UCSD-AML1 (cell line): ENCODE measurements at regions not wholly inside any gene's neighbourhood (a gene's known extent, or its start where the extent isn't known, plus 50 kb on each side); places are given as distances from the start of the nearest gene placed in this dataset.
A peak's percentile ranks its signal among the peaks of the same experiment; 100 is the strongest.

ENCODE experiments used
- DNase-seq: peaks from one replicate; lab custom pipeline; 2025; ENCODE audit not compliant: unreplicated experiment; lab: John Stamatoyannopoulos, UW

DNA sequence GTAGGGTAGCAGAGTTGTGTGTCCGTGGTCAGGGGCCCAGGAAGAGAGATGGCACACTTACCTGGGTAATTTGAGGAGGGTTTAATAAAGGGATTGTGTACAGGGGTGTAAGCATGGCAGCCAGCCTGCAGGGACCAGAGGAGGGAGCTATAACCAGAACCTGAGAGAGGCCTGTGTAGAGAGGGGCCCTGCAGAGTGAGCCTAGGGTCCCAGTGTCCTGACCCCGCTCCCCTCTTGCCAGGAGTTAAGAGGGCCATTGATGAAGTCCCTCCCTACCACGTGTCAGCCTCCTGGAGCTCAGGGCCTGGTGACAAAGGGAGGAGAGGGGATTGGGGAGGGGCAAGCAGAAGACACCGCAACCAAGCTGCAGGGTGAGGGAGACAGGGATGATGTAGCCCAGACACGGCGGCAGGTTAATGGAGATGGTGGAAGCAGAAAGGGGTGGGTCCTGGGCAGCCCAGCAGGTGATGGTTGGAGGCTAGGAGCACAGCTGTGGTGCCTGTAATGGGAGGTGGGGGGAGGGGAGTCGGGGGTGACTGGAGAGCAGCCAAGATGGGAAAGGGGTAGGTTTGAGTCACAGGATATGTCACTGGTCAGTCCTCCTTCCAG lies 165.4 kb upstream of the TOPAZ1 start:
- no peak for DNase-seq

DNA sequence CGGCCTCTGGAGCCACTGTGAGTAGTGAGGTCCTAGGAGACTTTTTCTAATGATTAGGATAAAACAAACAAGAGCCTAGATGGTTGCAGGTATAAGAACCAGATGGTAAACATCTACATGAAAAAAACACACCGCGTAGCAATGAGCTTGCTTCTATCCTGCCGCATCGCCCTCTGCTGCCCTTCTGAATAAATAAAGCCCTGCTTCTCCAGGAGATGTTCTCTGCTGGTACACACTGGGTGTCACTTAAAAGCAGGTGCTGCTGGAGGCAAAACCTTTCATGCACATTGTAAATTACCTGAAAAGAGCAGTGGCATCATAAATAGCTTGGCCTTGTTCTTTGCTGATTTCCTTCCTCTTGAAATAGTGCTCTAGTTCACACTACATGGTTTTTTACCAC lies 164.4 kb upstream of the TOPAZ1 start:
- no peak for DNase-seq

DNA sequence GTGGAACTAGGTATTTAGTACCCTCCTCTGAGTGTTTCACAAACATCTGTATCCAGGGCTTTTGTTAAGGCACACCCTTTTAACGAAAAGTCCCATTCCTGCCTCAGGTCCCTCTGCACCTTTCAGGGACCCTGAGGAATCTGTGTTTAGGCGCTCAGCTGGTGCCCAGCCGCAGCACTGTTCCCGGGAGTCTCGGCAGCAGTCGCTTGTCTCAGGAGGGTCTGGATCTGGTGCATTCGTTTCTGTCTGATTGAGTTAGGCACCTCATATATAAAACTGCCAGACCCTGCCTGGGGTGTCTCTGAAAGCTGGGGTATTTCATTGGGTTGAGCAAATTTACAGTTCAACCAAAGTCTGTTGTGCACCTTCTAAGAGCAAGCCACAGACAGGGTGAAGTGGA lies 162.8 kb upstream of the TOPAZ1 start:
- DNase-seq: no peak

DNA sequence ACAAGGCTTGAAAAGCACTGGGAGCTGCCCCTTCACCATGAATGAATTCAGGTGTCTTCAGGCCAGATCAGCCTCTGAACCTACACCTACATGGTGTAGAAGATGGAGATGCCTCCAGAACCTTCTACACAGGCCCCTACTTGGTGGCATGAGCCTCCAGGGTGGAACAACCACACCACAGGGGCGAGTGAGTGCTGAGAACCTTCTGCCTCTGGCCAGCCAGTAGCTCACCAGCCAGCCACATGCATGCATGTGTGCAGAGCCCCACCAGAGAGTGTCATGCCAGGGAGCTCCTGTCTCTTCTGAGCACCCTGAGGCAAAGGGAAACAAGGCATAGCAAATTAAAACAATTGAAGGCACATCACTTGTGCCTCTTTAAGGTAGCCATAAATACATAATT lies 161.8 kb upstream of the TOPAZ1 start:
- DNase-seq: no peak

DNA sequence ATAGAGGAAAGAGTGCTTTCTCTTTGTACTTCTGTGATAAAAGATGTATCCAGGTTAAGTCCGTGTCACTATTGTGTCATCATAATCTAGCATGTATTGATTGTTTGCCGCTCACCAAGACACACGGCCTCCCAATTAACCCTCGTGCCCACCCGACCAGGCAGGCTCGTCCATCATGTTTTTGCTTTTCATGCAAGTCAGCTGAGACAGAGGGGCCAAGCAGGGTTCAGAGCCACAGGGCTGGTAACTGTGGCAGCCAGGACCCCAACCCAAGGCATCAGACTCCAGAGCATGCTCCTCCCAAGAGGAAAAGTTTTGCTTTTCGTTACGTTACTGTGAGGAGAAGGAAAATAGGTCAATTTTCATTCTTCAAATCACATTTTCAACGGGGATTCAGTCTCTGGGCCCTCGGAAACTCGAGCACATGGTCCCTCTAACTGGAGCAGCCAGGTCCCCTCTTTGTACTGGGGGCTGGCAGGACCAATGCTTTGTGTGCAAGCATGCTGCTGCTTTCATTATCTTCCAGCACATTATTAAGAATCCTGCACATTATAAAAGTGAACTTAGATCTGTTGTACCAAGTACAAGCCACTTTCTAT lies 161.1 kb upstream of the TOPAZ1 start:
- DNase-seq: no peak

DNA sequence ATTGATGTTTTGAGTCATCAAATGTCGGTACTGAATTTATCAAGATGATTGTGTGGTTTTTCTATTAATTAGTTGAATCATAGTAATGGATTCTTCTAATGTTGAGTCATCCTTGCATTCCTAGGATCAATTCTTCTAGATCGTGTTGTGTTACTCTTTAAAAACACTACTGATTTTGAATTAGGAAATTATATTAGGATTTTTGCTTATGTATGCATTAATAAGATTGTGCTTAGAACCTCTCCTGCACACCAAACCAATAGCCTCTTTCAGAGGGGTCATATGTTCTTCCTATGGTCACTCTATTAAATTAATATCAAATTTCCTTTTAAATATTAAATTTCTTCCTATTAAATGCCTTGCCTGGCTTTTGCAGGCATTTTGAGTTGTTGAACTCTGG lies 151.7 kb upstream of the TOPAZ1 start:
- DNase-seq: no peak

DNA sequence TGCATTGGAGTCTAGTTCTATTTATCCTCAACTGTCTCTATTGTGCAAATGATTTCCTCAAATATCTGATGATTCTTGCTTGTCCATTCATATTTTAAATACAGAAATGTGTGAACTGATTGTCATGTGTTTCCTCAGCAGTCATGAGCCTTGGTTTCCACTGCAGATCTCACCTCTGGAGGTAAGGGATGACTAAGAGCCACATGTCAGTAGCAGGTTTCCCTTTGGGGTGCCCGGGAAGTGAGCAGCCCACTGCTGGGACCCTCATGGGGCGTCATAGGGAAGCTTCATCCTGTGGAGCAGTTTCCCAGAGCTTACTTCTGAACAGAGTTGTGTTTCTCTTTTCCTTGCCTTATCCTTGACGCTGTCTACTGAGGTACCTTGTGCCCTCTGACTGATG lies 149.2 kb upstream of the TOPAZ1 start:
- DNase-seq: no peak

DNA sequence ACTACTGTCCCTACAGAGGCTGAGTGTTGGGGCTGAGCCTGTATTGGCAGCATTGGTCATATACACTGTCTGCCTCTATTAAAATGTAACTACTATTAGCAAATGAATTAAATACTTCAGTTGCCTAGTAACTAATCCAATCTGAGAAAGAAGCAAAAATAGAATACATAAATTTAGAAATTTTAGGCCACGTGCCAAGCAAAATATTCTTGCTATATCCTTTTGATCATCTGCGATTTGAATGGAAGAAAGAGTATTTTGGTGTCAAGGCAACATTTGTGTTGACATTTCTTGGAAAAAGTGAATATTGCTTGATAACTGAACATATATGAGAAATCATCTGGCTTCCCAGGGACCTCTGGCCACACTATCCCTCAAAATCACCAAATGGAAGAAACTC lies 148.2 kb upstream of the TOPAZ1 start:
- DNase-seq: no peak

DNA sequence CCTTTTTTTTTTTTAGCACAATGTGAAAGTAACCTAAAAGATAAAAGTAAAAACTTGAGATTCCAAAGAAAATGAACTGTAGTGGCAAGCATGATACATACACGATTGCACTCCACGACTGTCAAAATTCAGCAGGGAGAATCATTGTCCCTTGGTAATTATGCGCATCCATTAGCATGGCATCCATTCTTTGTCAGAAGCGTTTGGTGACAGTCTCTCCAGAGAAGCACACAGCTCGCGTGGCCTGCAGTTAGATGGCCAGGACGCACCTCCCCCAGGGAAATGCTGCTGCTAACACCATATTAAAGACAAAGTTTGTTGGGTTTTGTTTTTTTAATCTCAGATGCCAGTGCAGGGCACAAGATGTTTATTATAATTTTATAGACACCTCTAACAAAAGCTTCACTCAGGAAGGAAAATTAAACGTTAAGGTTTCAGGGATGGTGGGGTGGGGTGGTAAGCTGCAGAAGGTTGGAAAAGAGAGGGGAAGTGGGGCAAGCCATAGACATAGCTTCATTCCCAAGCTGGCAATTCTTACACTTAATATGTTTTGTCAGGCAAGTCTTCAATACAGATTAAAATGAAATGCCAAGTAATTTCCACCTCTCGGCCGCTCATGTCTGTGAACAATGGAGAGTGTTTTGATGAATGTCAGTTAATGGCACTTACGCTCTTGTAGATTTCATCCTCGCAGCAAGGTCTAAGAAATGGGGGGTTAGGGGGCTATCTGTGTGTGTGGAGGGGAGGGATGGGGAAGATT lies 142.8 kb upstream of the TOPAZ1 start:
- DNase-seq: no peak

DNA sequence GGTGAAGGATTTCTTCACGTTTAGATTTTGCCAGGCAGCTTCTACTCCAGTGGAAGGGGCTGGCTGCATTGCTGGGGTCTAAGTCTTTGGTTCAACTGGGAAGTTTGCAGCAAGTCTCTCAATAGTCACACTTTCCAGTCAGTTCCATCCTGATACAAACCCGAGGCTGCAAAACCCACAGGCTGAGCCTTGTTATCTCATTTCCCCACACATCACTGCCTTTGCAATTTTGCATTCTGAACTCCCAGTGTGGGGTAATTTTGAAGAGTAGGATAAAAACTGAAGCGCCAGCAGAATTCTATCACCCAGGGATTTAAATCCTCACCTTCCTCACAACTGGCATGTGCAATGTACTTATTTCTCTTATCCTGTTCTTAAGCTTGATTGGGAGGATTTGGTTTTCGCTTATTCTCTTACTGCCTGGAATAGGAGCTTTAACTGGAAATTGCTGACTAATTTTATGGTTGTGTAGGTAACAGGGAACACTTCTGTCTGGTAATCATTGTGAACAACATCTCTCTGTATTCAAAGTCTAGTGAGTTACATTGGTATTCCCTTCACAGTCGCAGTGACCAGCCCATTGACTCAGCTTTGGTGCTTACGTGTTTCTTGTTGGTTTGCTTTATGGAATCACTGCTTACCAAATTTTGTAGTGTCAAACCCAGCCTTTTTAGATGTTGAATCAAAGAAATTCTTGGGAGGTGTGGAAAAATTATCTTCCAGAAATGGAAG lies 142.0 kb upstream of the TOPAZ1 start:
- DNase-seq: no peak

DNA sequence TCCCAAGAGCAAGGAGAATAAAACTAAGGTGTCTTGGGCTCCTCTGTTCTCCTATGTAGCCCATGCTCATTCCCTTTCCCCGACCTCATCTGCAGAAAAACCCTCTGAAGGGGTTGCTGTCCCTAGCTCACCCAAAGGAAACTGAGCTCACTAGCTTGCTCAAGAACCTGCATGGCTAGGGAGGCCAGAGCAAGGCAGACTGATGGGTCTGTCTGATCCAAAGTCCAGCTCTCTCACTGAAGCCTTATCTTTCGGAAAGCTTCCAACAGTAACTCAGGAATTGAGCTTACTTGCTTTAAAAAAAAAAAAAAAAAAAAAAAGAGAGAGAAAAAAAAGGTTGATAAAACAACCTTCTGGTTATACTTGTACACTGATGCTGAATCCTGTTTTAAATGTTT lies 141.4 kb upstream of the TOPAZ1 start:
- DNase-seq: no peak

DNA sequence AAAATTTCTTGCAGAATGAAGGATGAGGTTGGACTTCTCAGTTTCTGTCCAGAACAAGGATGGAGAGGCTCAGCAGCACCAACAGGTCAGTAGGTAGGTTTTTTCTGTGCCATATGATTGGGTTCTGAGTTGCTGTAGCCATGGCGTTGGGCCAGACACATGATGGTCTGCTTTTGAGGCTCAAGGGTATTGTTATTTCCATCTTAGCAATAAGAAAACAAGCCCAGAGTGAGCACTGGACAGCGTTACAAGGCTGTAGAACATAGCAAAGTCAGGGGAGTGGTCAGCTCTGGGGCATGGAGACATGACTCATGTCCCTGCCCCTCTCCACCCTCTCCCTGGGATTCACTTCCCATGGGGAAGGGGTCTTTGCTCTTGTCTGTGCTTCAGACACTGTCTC lies 137.6 kb upstream of the TOPAZ1 start:
- DNase-seq: no peak

DNA sequence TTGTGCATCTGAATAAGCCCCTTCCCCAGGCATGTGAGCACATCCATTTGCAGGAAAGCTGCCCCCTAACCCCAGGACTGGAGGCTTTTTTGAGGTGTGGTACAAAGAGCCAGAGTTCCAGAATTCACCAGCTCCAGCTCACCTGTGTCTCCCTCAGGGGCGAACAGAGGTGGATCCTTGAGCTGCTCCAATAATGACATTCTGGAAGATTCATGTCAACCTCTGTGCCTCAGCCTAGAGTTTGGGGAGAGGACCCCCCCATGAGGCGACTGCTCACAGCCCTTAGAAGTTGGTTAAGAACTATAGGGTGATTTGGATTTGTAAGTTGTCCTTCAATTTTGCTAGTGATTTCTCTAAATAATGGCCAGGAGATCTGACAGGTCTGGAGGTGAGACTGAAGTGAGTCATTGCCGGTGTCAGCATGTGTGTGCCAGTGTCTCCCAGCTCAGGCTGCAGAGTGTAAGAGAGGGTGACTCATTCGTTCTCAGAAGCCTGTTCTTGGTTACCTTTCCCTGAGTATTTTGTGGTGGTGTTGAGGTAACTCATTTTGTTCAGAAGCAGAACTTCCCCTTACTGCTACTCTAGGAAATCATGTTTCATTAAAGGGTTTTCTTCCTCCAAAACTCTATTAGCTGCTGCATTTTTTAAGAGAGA lies 136.9 kb upstream of the TOPAZ1 start:
- DNase-seq: no peak

DNA sequence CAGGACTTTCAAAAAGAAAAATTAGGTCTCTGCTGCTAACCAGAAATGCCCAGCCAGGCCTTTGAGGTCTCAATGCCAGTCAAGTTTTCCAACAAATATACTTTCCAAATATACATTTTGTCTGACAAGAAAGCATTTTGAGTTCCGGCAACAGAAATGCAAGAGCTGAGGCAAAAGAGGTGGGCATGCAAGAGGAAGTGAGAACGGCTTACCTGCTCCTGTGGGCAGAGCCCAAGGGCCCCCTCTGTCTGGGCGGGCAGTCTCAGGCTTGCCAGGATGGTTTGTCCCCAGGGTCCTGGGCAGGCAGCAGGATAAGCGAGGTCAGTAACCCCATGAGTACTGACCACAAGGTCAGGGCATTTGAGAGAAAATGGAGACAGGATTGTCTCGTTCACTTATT lies 136.1 kb upstream of the TOPAZ1 start:
- DNase-seq: no peak

DNA sequence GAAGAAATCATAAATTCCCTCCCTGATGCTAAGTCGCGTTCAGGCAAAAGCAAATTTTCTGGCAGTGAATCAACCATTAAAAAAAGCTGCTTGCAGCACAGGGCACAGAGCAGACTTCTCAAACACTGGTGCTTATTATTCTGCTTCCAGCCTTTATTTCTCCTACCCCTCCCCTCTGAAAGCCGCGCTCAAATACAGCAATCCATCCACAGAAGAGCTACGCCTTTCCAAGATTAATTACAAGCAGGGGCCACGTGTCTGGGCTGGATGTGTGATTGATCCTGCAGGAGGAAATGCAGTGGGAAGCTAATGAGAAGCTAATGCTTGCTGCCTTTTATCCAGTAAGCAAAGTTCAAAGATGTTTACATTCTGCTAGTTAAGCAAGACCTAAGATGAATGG lies 134.9 kb upstream of the TOPAZ1 start:
- no peak for DNase-seq

DNA sequence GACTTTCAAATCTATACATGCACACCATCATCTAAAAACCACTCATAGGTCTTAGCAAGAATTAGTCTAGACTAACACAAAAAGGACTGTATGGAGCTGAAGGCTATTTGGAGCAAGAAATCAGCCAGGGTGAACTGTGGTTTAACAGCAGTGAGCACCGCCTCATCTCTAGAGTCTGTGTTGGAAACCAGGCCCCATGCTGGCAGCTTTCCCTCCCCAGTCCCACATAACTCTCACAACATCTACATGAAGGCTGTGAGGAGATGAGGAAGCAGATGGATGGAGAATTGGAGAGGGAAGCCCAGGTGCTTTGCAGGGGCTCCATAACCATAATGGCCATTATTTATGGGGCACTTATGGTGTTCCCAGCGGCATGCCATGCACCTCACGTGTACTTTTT lies 133.2 kb upstream of the TOPAZ1 start:
- no peak for DNase-seq

DNA sequence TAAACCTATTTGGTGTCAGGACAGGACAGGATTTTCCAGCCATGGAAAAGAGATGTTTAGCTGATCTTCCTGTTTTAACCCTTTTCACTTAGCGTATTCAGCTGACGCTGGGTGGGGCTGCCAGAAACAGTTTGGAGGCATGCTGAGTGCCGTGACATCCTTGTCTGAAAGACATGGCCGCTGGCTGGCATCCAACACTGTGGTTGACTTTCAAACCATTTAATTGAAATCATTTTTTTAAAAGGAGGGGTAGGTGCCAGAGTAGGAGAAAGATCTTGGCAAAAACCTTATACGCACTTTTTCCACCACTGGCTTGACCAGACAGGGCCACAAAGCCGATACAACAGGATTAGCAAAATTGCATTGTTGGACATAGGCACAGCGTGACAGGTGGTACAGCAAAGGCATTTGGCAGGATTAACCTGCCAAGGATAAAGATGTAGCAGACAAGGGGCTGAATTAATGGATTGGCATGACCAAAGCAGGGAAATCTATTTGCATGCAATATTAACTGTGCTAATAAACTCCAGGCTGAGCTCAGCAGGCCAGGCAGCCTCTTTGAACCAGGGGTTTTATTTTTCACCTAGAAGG lies 131.8 kb upstream of the TOPAZ1 start:
- no peak for DNase-seq

DNA sequence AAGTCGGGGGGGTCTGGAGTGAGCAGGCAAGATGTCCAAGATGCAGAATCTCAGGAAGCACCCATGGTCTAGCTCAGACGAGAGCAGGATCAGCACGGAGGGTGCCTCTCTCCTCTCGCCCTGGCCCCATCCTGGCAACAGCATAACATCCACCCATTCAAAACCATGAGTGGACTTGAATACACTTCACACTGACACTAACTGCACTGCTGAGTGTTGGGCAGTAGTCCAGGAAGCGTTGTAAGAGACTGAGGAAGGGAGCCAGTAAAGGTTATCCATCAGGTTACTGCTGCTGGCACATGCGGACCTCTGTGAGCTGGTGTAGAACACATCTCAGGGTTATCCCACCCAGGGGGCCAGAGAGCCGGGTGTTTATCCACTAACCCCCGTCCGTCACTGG lies 131.0 kb upstream of the TOPAZ1 start:
- DNase-seq: no peak

DNA sequence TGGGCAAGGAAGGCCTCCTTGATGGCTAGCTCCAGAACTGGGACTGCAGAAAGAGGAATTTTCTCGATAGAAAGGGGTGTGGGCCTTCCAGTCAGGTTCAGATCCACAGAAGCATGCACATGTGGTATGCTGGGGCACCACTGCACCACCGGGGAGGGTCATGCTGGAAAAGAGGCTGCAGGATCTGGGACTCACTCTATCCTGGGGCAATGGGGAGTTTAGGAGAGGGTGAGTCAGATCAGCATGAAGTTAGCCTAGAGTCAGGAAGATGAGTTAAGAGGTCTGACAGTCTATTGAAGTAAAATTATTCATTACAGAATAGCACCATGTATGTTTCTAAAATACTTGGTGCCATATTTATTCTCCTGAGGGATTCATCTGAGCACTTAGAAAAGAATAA lies 130.2 kb upstream of the TOPAZ1 start:
- no peak for DNase-seq

DNA sequence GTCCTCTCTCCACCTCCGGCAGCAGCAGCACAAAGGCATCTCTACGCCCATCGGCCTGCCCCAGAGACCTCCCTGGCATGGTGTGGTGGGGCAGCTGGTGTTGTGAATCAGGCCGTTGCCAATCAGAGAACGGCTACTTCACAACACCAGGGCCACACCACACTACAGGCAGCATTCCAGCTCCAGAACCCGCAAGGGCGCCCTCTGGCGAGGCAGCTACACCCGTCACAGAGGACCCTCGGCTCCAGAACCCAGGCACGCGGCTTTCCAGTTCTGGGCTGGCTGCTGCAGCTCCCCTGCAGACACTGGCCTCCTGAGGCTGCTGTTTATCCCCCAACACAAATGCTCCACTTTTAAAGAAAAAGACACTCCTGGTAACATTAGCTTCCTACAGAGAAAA lies 127.5 kb upstream of the TOPAZ1 start:
- peak; percentile 45 for DNase-seq

DNA sequence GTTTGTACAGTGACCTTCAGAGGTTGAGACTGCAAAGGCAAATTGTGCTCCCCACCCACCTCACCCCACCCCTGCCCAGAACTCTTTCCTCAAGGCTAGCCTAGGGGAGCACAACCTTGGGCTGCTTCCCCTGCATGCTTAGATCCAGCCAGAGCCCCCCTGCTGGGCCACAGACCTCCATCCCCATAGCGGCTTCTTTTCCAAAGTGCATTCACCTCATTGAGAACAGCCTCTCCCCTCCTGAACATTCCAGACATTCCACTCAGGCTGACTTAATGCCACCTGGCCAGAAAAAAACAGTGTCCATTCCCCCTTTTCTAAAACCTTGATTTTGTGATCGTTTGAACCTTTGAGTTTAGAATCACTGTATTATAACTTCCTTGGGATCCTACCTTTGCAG lies 124.4 kb upstream of the TOPAZ1 start:
- no peak for DNase-seq
